GM20000 (cell line): ENCODE measurements at regions not wholly inside any gene's neighbourhood (a gene's known extent, or its start where the extent isn't known, plus 50 kb on each side); places are given as distances from the start of the nearest gene placed in this dataset.

ENCODE experiments used
- DNase-seq: peaks from one replicate; pipeline ENCODE4 v3.0.0; 2012; ENCODE audit warnings: low spot score
- CTCF ChIP-seq: IDR thresholded peaks from 2 replicates; pipeline ENCODE4 v1.5.1; 2012; ENCODE audit warnings: mild to moderate bottlenecking, control low read depth; ENCODE audit errors: extremely low read depth, missing control alignments

DNA sequence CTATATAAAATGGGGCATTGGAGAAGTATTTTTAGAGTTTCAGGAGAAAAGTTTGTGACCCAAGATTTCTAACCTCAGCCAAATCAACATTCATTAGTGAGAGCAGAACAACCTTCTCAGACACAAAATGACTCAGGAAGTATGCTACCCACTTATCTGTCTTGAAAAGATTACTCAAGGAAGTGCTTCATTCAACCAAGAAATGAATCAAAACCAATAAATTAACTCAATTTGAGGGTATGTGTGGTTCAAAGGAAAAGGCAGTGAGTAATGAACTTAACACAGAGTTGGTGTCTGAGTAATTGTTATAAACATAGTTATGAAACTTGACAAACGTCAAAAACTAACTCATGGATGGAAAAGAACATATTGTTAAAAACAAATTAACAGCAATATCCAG lies 227.6 kb downstream of the HAO1 start:
- no peak for DNase-seq
- TF ChIP-seq CTCF = no peak

DNA sequence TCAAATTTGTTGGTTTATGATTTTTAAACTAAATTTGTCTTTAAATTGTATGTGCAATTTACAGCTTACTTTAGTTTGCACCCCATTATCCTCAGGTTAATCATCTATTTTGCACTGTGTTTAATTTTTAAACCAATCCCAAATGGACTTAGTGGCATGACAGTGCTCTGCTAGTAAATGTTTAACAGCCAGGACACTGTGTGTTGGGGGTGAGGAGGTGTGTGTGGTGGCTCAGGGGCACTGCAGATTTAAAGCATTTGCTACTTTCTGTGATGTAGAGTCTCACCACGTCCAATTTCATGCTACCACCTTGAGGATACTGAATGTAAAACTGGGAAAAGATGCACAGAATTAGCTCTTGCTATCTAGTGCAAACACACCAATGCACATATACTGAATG lies 225.7 kb downstream of the HAO1 start:
- no peak for TF ChIP-seq CTCF
- DNase-seq = no peak

GRCh38 chr20:7716286-7716972 lies 223.8 kb downstream of the HAO1 start:
- no peak for DNase-seq
- no peak for TF ChIP-seq CTCF

DNA sequence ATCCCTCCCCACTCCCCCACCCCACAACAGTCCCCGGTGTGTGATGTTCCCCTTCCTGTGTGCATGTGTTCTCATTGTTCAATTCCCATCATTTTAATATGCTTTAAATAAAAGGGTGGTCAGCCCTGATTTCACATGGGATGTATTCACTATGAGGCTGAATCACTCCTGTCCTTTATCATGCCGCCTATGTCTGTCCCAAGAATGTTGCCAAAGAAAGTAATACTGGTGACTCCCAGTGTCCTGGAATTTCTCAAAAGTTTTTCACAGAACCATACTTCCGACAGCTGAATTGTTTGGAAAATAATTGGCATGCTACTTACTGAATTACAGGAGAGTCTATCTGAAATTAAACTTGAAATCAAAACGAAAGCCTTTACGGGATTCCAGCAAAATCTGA lies 217.7 kb downstream of the HAO1 start:
- TF ChIP-seq CTCF = no peak
- no peak for DNase-seq

DNA sequence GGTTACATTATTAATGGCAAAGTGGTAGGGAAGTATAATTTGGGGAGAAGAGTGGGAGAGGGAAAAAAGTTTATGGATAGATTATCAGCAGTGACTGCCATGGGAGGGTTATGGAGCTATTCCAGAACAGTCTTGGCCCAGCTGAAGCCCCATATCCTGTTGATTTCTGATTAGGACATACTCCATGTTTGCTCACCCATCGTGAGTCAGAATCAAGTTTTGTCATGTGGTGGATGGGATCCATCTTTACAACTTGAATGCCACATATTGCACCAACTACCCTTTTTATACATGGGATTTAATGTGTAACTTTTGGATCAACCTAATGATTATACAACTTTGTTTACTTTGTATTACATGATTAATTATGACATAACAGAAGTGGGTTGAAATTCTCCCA lies 217.0 kb downstream of the HAO1 start:
- no peak for DNase-seq
- TF ChIP-seq CTCF = no peak

DNA sequence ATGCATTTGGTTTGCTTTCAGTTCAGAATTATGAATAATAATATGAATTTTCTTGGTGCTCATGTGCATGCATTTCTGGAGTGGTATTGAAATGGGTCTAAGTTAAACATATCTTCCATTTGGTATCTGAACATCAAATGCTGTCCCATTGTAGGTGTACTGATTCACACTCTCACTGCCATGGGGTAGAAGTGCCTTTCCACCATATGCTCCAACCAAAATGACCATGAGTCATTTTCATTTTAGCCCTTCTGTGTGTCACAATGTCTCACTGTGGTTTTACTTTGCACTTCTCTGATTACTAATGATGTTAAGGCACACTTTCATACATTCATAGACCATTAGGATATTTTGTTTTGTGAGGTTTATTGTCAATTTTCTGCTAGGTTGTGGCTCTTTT lies 211.9 kb downstream of the HAO1 start:
- TF ChIP-seq CTCF = no peak
- no peak for DNase-seq

- TF ChIP-seq CTCF = no peak
Measured at GRCh38 chr20:7734216-7734615, 206.0 kb downstream of the HAO1 start.

More at GRCh38 chr20:7734216-7734615, 206.0 kb downstream of the HAO1 start:
- DNase-seq = no peak
